Endothelial cell of umbilical vein (primary cell): ENCODE measurements at regions not wholly inside any gene's neighbourhood (a gene's known extent, or its start where the extent isn't known, plus 50 kb on each side); places are given as distances from the start of the nearest gene placed in this dataset.

Experiments
- BruUV-seq: library from RNA; stranded (reverse); fragments of 400-500 nt; replicated peaks from 2 replicates; lab custom pipeline; 2021; lab: Mats Ljungman, UMichigan
- CTCF ChIA-PET: fragments of 300-600, 350-600 bp; sonication (Branson Sonifier 250); formaldehyde crosslinking; loops from one replicate; lab custom pipeline; 2021; ENCODE audit warnings: antibody characterized with exemption, inconsistent platforms; lab: Charles Lee
- POLR2A ChIA-PET: fragments of 300-600, 350-600 bp; sonication (Branson Sonifier 250); formaldehyde crosslinking; loops from one replicate; lab custom pipeline; 2021; ENCODE audit warnings: antibody characterized with exemption, inconsistent platforms; lab: Charles Lee
- DNase-seq: peaks from one replicate; pipeline ENCODE4 v3.0.0-alpha.2; 2011; ENCODE audit warnings: low read depth, low spot score
- FAIRE-seq: peaks from 2 replicates; lab custom pipeline; 2011; peaks lifted over from hg19 to GRCh38; lab: Jason Lieb, UNC
- H2AFZ ChIP-seq: 2 replicates; pipeline ENCODE4 v1.6.0; 2012; ENCODE audit warnings: low read depth, low read length, control low read depth, inconsistent platforms
- H3K27ac ChIP-seq: 2 replicates; pipeline ENCODE4 v1.5.1; 2011; ENCODE audit warnings: low read depth, mild to moderate bottlenecking, control low read depth, low read length, moderate library complexity; ENCODE audit not compliant: insufficient read depth
- H3K27me3 ChIP-seq, 2 experiments: 2 replicates each; pipeline versions ENCODE4 v1.6.0 to v1.6.1; 2011; ENCODE audit warnings: low read length in 2 of 2, mixed read lengths in 1 of 2; ENCODE audit not compliant: control insufficient read depth in 2 of 2, insufficient read depth in 2 of 2
- H3K36me3 ChIP-seq, 2 experiments: 2 replicates in 1 of 2; 3 replicates in 1 of 2; pipeline ENCODE4 v1.5.1; 2011; ENCODE audit warnings: low read length in 2 of 2, mild to moderate bottlenecking in 1 of 2, moderate library complexity in 1 of 2; ENCODE audit not compliant: control insufficient read depth in 2 of 2, insufficient read depth in 2 of 2; ENCODE audit errors: extremely low read depth in 1 of 2
- H3K4me1 ChIP-seq: 3 replicates; pipeline ENCODE4 v1.5.1; 2011; ENCODE audit warnings: mild to moderate bottlenecking, low read length; ENCODE audit not compliant: control insufficient read depth, insufficient read depth; ENCODE audit errors: extremely low read depth
- H3K4me2 ChIP-seq: 2 replicates; pipeline ENCODE4 v1.6.1; 2011; ENCODE audit warnings: low read length, control low read depth, mixed read lengths; ENCODE audit not compliant: insufficient read depth
- H3K4me3 ChIP-seq, 3 experiments: fragments of 200-600 bp in 1 of 3; sonication (generic), shearing (Covaris generic) in 1 of 3; replicated peaks in 1 of 3; 2 replicates each; pipeline ENCODE4 v1.5.1; 2011 to 2016; ENCODE audit warnings: control low read depth in 3 of 3, low read length in 3 of 3, mild to moderate bottlenecking in 2 of 3, inconsistent platforms in 1 of 3, low read depth in 1 of 3, moderate library complexity in 1 of 3; ENCODE audit not compliant: insufficient read depth in 1 of 3
- H3K79me2 ChIP-seq: 2 replicates; pipeline ENCODE4 v1.6.0; 2012; ENCODE audit warnings: low read length, inconsistent platforms; ENCODE audit not compliant: control insufficient read depth, insufficient read depth
- H3K9ac ChIP-seq: replicated peaks from 2 replicates; pipeline ENCODE3; 2011; ENCODE audit warnings: low read length, control low read depth; ENCODE audit not compliant: insufficient read depth; ENCODE audit errors: extremely low read depth
- H3K9me1 ChIP-seq: replicated peaks from 3 replicates; pipeline ENCODE4 v1.6.0; 2011; ENCODE audit warnings: mild to moderate bottlenecking, low read length; ENCODE audit not compliant: control insufficient read depth, insufficient read depth; ENCODE audit errors: extremely low read depth
- H3K9me3 ChIP-seq: replicated peaks from 2 replicates; pipeline ENCODE4 v1.5.1; 2012; ENCODE audit warnings: low read length, inconsistent platforms; ENCODE audit not compliant: control insufficient read depth, insufficient read depth
- H4K20me1 ChIP-seq: replicated peaks from 2 replicates; pipeline ENCODE3; 2011; ENCODE audit warnings: mild to moderate bottlenecking, low read length; ENCODE audit not compliant: control insufficient read depth, insufficient read depth; ENCODE audit errors: extremely low read depth
- EZH2 ChIP-seq: IDR thresholded peaks from 2 replicates; pipeline ENCODE4 v1.6.1; 2012; ENCODE audit warnings: borderline replicate concordance, low read depth, mild to moderate bottlenecking, moderate library complexity, low read length, inconsistent platforms; ENCODE audit not compliant: severe bottlenecking
- FOS ChIP-seq: IDR thresholded peaks from 2 replicates; pipeline ENCODE4 v1.6.1; 2011; ENCODE audit warnings: mild to moderate bottlenecking, low read length, moderate library complexity, borderline replicate concordance; ENCODE audit not compliant: insufficient read depth
- GATA2 ChIP-seq: IDR thresholded peaks from 2 replicates; pipeline ENCODE4 v1.7.0; 2011; ENCODE audit warnings: low read depth, mild to moderate bottlenecking, moderate library complexity, mixed read lengths, low read length; ENCODE audit not compliant: insufficient read length, insufficient read depth
- JUN ChIP-seq: IDR thresholded peaks from 2 replicates; pipeline ENCODE4 v1.6.1; 2011; ENCODE audit warnings: borderline replicate concordance, low read depth; ENCODE audit not compliant: insufficient read length, insufficient read depth
- POLR2A ChIP-seq: IDR thresholded peaks from 2 replicates; pipeline ENCODE4 v1.6.1; 2012; ENCODE audit warnings: low read depth, mild to moderate bottlenecking, control low read depth, low read length
- POLR2AphosphoS5 ChIP-seq: IDR thresholded peaks from 2 replicates; pipeline ENCODE4 v1.6.1; 2012; ENCODE audit warnings: low read depth, mild to moderate bottlenecking, control low read depth, low read length, moderate library complexity; ENCODE audit not compliant: insufficient read depth
- dilution Hi-C: fragments of 300-500 bp; cut with MboI; formaldehyde crosslinking; loops from one replicate; pipeline ENCODE4 v1.15.0; 2019; ENCODE audit warnings: low sequenced_read_pairs; ENCODE audit not compliant: extremely low pct_ligation_motif_present
- intact Hi-C: fragments of 100-400 bp; cut with micrococcal nuclease; formaldehyde crosslinking; loops from one replicate; pipeline ENCODE4 v1.10.0; 2022
- TF ChIP-seq, protein P1 (sequence below), 2 donors: IDR thresholded peaks; 1 replicate in 1 of 2; 2 replicates in 1 of 2; pipeline ENCODE4 v1.5.1; 2011; ENCODE audit warnings: low read length in 2 of 2, mild to moderate bottlenecking in 2 of 2, moderate library complexity in 2 of 2, control low read depth in 1 of 2, inconsistent platforms in 1 of 2, low read depth in 1 of 2; ENCODE audit not compliant: insufficient read depth in 1 of 2; ENCODE audit errors: extremely low read depth in 1 of 2

DNA sequence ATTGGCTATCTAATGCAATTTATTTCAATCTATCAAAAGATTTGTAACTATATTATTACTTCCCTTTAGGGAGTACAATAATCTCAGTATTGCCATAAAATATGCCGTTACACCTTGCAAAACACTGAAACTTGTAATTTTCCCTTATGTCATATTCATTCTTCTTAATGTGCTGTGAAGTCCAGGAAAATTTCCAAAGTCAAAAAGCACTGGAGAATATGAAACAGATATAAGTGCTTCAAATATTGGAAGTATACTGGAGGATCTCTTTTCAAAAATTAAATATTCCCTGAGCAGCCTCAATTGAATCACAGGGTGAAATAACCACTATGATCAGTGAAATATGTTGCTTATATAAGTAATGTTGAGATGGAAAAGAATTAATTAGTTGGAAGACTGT lies 356.0 kb downstream of the PPP1R3A start:
- FAIRE-seq (no peak), DNase-seq (no peak)
- H3K4me3 ChIP-seq = no peak overlapping the region
- dilution Hi-C loops (no loop called here), intact Hi-C loops (no loop called here)
- no peaks in the 10 kb centered on the region for H3K9me3 ChIP-seq
- no TSS peak for BruUV-seq
- H2AFZ ChIP-seq = no peak overlapping the region
- H3K79me2 ChIP-seq = no peaks in the 10 kb centered on the region
- no peaks in the 10 kb centered on the region for H4K20me1 ChIP-seq
- H3K27ac ChIP-seq = no peak overlapping the region
- H3K9ac ChIP-seq = no peak overlapping the region
- H3K36me3 ChIP-seq = no peaks in the 10 kb centered on the region
- TF ChIP-seq, protein P1, sequence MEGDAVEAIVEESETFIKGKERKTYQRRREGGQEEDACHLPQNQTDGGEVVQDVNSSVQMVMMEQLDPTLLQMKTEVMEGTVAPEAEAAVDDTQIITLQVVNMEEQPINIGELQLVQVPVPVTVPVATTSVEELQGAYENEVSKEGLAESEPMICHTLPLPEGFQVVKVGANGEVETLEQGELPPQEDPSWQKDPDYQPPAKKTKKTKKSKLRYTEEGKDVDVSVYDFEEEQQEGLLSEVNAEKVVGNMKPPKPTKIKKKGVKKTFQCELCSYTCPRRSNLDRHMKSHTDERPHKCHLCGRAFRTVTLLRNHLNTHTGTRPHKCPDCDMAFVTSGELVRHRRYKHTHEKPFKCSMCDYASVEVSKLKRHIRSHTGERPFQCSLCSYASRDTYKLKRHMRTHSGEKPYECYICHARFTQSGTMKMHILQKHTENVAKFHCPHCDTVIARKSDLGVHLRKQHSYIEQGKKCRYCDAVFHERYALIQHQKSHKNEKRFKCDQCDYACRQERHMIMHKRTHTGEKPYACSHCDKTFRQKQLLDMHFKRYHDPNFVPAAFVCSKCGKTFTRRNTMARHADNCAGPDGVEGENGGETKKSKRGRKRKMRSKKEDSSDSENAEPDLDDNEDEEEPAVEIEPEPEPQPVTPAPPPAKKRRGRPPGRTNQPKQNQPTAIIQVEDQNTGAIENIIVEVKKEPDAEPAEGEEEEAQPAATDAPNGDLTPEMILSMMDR (IDR thresholded peaks at IDR 0.05; ENCODE audit: extremely low read depth in 1 of 2, insufficient read depth in 1 of 2, low read depth in 1 of 2, low read length in 2 of 2) = no peak
- no peak for TF ChIP-seq FOS
- no peak for TF ChIP-seq POLR2A
- TF ChIP-seq POLR2AphosphoS5 = no peak
- TF ChIP-seq JUN = no peak
- no peak for TF ChIP-seq EZH2
- no peaks in the 10 kb centered on the region for H3K27me3 ChIP-seq
- ChIA-PET CTCF (no interaction called here), POLR2A (no interaction called here)
- no peak overlapping the region for H3K4me2 ChIP-seq
- no peaks in the 10 kb centered on the region for H3K9me1 ChIP-seq
- no peaks in the 10 kb centered on the region for H3K4me1 ChIP-seq

DNA sequence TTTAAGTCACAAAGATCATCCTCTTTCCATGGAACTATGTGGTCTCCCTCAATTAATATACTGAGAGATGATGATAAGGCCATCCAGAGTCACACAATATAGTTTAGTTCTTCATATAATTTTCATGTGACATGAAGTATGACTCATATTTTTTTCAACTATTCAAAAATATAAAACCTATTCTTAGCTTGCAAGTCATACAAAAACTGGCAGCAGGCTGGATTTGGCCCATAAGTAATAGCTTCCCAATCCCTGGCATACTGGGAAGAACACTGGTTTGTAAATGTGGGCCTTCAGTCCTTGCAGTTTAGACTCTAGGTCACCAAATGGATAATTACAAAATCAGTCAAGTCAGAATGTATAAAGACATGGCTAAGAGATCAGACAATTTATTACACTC lies 356.6 kb downstream of the PPP1R3A start:
- Histone ChIP-seq H3K27me3 (no peaks in the 10 kb centered on the region), H3K27ac (no peak overlapping the region), H3K4me3 (no peak overlapping the region), H2AFZ (no peak overlapping the region), H3K79me2 (no peaks in the 10 kb centered on the region), H3K9me3 (no peaks in the 10 kb centered on the region), H3K36me3 (no peaks in the 10 kb centered on the region), H3K9ac (no peak overlapping the region), H3K4me2 (no peak overlapping the region), H3K4me1 (no peaks in the 10 kb centered on the region), H4K20me1 (no peaks in the 10 kb centered on the region), H3K9me1 (no peaks in the 10 kb centered on the region)
- POLR2A ChIA-PET = no interaction called here
- BruUV-seq = no TSS peak
- CTCF ChIA-PET = no interaction called here
- DNase-seq (no peak), FAIRE-seq (no peak)
- no peak for TF ChIP-seq GATA2
- no peak for TF ChIP-seq POLR2A
- intact Hi-C loops (no loop called here), dilution Hi-C loops (no loop called here)
